ENCODE measurements at regions not wholly inside any gene's neighbourhood (a gene's known extent, or its start where the extent isn't known, plus 50 kb on each side); places are given as distances from the start of the nearest gene placed in this dataset.

- DNase-seq (ENCODE audit: low spot score) (no peak), ATAC-seq (no peak)
- Mint-ChIP-seq H3K4me1 (no peaks in the 10 kb centered on the region), H3K4me3 (no peak overlapping the region), H3K9me3 (no peaks in the 10 kb centered on the region), H3K36me3 (no peaks in the 10 kb centered on the region), H3K27ac (no peak overlapping the region), H3K27me3 (ENCODE audit: low read depth) (peaks cover 38% of the 10 kb centered on the region)
- ChIA-PET CTCF (no interaction called here), POLR2A (no interaction called here)
- TF ChIP-seq E2F5 (CRISPR knock-in tag; IDR thresholded peaks at IDR 0.05) (no peak), CTCF (IDR thresholded peaks at IDR 0.05) (no peak), ZNF317 (CRISPR knock-in tag; IDR thresholded peaks at IDR 0.05; ENCODE audit: borderline replicate concordance, low read depth) (no peak), PRDM15 (CRISPR knock-in tag; IDR thresholded peaks at IDR 0.05) (no peak), NFATC4 (CRISPR knock-in tag; IDR thresholded peaks at IDR 0.05) (no peak)
- TF ChIP-seq, protein P1, sequence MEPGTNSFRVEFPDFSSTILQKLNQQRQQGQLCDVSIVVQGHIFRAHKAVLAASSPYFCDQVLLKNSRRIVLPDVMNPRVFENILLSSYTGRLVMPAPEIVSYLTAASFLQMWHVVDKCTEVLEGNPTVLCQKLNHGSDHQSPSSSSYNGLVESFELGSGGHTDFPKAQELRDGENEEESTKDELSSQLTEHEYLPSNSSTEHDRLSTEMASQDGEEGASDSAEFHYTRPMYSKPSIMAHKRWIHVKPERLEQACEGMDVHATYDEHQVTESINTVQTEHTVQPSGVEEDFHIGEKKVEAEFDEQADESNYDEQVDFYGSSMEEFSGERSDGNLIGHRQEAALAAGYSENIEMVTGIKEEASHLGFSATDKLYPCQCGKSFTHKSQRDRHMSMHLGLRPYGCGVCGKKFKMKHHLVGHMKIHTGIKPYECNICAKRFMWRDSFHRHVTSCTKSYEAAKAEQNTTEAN (CRISPR knock-in tag; IDR thresholded peaks at IDR 0.05), result no peak
- TF ChIP-seq, protein P2, sequence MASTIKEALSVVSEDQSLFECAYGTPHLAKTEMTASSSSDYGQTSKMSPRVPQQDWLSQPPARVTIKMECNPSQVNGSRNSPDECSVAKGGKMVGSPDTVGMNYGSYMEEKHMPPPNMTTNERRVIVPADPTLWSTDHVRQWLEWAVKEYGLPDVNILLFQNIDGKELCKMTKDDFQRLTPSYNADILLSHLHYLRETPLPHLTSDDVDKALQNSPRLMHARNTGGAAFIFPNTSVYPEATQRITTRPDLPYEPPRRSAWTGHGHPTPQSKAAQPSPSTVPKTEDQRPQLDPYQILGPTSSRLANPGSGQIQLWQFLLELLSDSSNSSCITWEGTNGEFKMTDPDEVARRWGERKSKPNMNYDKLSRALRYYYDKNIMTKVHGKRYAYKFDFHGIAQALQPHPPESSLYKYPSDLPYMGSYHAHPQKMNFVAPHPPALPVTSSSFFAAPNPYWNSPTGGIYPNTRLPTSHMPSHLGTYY (CRISPR knock-in tag; IDR thresholded peaks at IDR 0.05), result no peak
Observed at GRCh38 chr14:38410442-38410841, 154.5 kb upstream of the CLEC14A start.

DNA sequence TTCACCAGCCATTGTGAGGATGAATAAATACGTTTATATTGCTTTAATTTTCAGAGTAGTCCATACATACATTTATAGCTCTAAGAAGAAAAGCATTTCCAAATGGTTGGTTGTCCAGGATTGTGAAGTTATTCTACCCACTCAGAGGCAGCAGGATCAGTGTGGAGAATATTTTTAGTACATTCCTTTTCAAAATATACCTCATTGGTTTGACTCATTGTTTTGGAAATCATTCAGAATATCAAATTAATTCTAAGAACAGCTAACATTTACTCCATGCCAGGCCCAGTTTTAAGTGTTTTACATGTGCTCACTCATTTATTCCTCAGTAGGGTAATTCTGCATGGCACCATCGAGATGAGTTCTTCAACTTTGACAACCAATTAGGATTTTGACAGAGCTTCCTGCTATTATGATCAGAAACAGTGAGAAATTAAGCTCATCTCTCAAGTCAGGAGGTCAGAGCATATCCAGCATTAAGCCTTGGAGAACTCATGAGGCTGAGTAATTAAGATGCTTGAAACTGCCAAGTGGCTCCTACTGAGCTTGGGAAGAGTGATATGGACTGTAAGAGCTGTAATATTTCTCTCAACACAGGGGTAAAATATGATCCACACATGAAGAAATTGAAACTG, 153.3 kb upstream of the CLEC14A start:
- no peak overlapping the region for H3K27ac Mint-ChIP-seq
- CTCF ChIA-PET, result interaction anchor here (1.7 kb wide), 1 partner anchor 10 kb away, joined by 4 read pairs; no protein-coding TSS in a partner anchor
- no peaks in the 10 kb centered on the region for H3K36me3 Mint-ChIP-seq
- POLR2A ChIA-PET, result no interaction called here
- H3K9me3 Mint-ChIP-seq, result no peaks in the 10 kb centered on the region
- no peak for TF ChIP-seq NFYB (CRISPR knock-in tag; conservative IDR thresholded peaks at IDR 0.05; ENCODE audit: low read depth)
- no peak for TF ChIP-seq AR (CRISPR knock-in tag; IDR thresholded peaks at IDR 0.05)
- no peak for TF ChIP-seq E2F5 (CRISPR knock-in tag; IDR thresholded peaks at IDR 0.05)
- TF ChIP-seq, protein P3, sequence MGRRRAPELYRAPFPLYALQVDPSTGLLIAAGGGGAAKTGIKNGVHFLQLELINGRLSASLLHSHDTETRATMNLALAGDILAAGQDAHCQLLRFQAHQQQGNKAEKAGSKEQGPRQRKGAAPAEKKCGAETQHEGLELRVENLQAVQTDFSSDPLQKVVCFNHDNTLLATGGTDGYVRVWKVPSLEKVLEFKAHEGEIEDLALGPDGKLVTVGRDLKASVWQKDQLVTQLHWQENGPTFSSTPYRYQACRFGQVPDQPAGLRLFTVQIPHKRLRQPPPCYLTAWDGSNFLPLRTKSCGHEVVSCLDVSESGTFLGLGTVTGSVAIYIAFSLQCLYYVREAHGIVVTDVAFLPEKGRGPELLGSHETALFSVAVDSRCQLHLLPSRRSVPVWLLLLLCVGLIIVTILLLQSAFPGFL (CRISPR knock-in tag; IDR thresholded peaks at IDR 0.05; ENCODE audit: borderline replicate concordance), result no peak
- TF ChIP-seq TEAD1 (CRISPR knock-in tag; IDR thresholded peaks at IDR 0.05), result no peak
- no peak for TF ChIP-seq ZBTB21 (CRISPR knock-in tag; IDR thresholded peaks at IDR 0.05; ENCODE audit: borderline replicate concordance)
- no peak for TF ChIP-seq SMAD3 (CRISPR knock-in tag; IDR thresholded peaks at IDR 0.05; ENCODE audit: borderline replicate concordance)
- TF ChIP-seq FOXP1 (CRISPR knock-in tag; IDR thresholded peaks at IDR 0.05; ENCODE audit: borderline replicate concordance), result no peak
- no peak for TF ChIP-seq ZNF416 (CRISPR knock-in tag; IDR thresholded peaks at IDR 0.05)
- TF ChIP-seq ZNF219 (CRISPR knock-in tag; IDR thresholded peaks at IDR 0.05; ENCODE audit: borderline replicate concordance), result no peak
- H3K27me3 Mint-ChIP-seq (ENCODE audit: low read depth), result peaks cover 28% of the 10 kb centered on the region
- no peak overlapping the region for H3K4me3 Mint-ChIP-seq
- no peak for DNase-seq (ENCODE audit: low spot score)
- ATAC-seq, result no peak
- no peaks in the 10 kb centered on the region for H3K4me1 Mint-ChIP-seq

Data from WTC11 (cell line).